ENCODE measurements at regions not wholly inside any gene's neighbourhood (a gene's known extent, or its start where the extent isn't known, plus 50 kb on each side); places are given as distances from the start of the nearest gene placed in this dataset.

DNA sequence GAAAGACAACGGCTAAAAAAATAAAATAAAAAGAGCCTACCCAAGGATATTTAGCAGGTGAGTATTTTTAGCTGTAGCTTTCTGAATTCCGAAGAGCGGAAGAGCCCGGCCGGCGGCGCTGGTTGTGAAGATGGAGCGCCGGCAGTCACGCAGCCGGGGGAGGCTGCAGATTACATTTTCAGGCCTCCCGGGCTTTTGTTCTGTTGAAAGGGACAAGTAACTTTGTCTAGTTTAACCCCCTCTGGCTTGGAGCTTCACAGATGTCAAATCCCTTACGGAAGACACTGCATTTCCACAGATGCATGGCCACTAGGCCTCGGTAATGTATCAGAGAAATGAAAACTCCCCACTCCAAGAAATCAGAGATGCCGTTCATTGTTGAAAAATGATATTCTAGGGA lies 497.6 kb upstream of the MKI67 start:
- TF ChIP-seq POLR2A (IDR thresholded peaks at IDR 0.05; ENCODE audit: borderline replicate concordance, extremely low read depth, insufficient read depth, insufficient read length), result no peak
- TF ChIP-seq, protein P1, sequence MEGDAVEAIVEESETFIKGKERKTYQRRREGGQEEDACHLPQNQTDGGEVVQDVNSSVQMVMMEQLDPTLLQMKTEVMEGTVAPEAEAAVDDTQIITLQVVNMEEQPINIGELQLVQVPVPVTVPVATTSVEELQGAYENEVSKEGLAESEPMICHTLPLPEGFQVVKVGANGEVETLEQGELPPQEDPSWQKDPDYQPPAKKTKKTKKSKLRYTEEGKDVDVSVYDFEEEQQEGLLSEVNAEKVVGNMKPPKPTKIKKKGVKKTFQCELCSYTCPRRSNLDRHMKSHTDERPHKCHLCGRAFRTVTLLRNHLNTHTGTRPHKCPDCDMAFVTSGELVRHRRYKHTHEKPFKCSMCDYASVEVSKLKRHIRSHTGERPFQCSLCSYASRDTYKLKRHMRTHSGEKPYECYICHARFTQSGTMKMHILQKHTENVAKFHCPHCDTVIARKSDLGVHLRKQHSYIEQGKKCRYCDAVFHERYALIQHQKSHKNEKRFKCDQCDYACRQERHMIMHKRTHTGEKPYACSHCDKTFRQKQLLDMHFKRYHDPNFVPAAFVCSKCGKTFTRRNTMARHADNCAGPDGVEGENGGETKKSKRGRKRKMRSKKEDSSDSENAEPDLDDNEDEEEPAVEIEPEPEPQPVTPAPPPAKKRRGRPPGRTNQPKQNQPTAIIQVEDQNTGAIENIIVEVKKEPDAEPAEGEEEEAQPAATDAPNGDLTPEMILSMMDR (IDR thresholded peaks at IDR 0.05 in 2 of 3, conservative IDR thresholded peaks at IDR 0.05 in 1 of 3; ENCODE audit: borderline replicate concordance in 1 of 3, insufficient read depth in 1 of 3, low read depth in 2 of 3, low read length in 2 of 3), result no peak
- TF ChIP-seq POLR2AphosphoS5 (IDR thresholded peaks at IDR 0.05; ENCODE audit: low read depth, low read length), result no peak
- TF ChIP-seq, protein P2, sequence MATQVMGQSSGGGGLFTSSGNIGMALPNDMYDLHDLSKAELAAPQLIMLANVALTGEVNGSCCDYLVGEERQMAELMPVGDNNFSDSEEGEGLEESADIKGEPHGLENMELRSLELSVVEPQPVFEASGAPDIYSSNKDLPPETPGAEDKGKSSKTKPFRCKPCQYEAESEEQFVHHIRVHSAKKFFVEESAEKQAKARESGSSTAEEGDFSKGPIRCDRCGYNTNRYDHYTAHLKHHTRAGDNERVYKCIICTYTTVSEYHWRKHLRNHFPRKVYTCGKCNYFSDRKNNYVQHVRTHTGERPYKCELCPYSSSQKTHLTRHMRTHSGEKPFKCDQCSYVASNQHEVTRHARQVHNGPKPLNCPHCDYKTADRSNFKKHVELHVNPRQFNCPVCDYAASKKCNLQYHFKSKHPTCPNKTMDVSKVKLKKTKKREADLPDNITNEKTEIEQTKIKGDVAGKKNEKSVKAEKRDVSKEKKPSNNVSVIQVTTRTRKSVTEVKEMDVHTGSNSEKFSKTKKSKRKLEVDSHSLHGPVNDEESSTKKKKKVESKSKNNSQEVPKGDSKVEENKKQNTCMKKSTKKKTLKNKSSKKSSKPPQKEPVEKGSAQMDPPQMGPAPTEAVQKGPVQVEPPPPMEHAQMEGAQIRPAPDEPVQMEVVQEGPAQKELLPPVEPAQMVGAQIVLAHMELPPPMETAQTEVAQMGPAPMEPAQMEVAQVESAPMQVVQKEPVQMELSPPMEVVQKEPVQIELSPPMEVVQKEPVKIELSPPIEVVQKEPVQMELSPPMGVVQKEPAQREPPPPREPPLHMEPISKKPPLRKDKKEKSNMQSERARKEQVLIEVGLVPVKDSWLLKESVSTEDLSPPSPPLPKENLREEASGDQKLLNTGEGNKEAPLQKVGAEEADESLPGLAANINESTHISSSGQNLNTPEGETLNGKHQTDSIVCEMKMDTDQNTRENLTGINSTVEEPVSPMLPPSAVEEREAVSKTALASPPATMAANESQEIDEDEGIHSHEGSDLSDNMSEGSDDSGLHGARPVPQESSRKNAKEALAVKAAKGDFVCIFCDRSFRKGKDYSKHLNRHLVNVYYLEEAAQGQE (IDR thresholded peaks at IDR 0.05; ENCODE audit: low read depth), result no peak
- no peak for TF ChIP-seq ZFX (IDR thresholded peaks at IDR 0.05)
- TF ChIP-seq EZH2phosphoT487 (IDR thresholded peaks at IDR 0.05; ENCODE audit: borderline replicate concordance), result no peak
- no peak for TF ChIP-seq JUND (IDR thresholded peaks at IDR 0.05)
- no peak for TF ChIP-seq TCF7L2 (IDR thresholded peaks at IDR 0.05; ENCODE audit: borderline replicate concordance, extremely low read depth, insufficient read depth, insufficient read length)
- no peak for TF ChIP-seq EZH2 (IDR thresholded peaks at IDR 0.05)
- TF ChIP-seq, protein P3, sequence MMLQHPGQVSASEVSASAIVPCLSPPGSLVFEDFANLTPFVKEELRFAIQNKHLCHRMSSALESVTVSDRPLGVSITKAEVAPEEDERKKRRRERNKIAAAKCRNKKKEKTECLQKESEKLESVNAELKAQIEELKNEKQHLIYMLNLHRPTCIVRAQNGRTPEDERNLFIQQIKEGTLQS (IDR thresholded peaks at IDR 0.05), result no peak
- TF ChIP-seq, protein P4, sequence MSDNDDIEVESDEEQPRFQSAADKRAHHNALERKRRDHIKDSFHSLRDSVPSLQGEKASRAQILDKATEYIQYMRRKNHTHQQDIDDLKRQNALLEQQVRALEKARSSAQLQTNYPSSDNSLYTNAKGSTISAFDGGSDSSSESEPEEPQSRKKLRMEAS (IDR thresholded peaks at IDR 0.05), result no peak
- no peak for TF ChIP-seq SRF (IDR thresholded peaks at IDR 0.05; ENCODE audit: low read depth)
- TF ChIP-seq CEBPB (IDR thresholded peaks at IDR 0.05; ENCODE audit: low read depth), result no peak
- no peak for TF ChIP-seq YY1 (IDR thresholded peaks at IDR 0.05; ENCODE audit: extremely low read depth, insufficient replicate concordance, low read depth, low read length)
